SK-N-SH (cell line): ENCODE measurements at regions not wholly inside any gene's neighbourhood (a gene's known extent, or its start where the extent isn't known, plus 50 kb on each side); places are given as distances from the start of the nearest gene placed in this dataset.

Experiments
- CTCF ChIA-PET: fragments of 300-600, 350-600 bp; formaldehyde crosslinking; extraction: SDS; loops from one replicate; lab custom pipeline; 2021; lab: Yijun Ruan, JAX
- POLR2A ChIA-PET: fragments of 350-600 bp; sonication (Branson Sonifier 250); formaldehyde crosslinking; extraction: SDS; loops from one replicate; lab custom pipeline; 2020; ENCODE audit warnings: antibody characterized with exemption, inconsistent platforms; lab: Yijun Ruan, JAX
- DNase-seq: peaks from one replicate; pipeline ENCODE4 v3.0.0; 2012
- H2AFZ ChIP-seq: fragments of 200-600 bp; sonication (generic); 2 replicates; pipeline ENCODE4 v1.8.1; 2016; ENCODE audit warnings: antibody characterized with exemption, mild to moderate bottlenecking, low read depth
- H3F3A ChIP-seq: fragments of 200-600 bp; sonication (generic); replicated peaks from 2 replicates; pipeline ENCODE3; 2016; ENCODE audit warnings: antibody characterized with exemption, mild to moderate bottlenecking; ENCODE audit not compliant: insufficient read depth
- H3K27ac ChIP-seq, 2 experiments: fragments of 200-500 bp in 1 of 2; fragments of 200-600 bp in 1 of 2; sonication (Bioruptor generic) in 1 of 2; sonication (generic), shearing (Covaris generic) in 1 of 2; 2 replicates each; pipeline versions ENCODE4 v1.5.1 to v1.6.1; 2014 to 2016; ENCODE audit warnings: low read depth in 2 of 2, inconsistent platforms in 1 of 2, low read length in 1 of 2, mild to moderate bottlenecking in 1 of 2, mixed read lengths in 1 of 2
- H3K27me3 ChIP-seq: fragments of 200-600 bp; sonication (generic), shearing (Covaris generic); 2 replicates; pipeline ENCODE4 v1.6.1; 2016; ENCODE audit warnings: mixed run types; ENCODE audit not compliant: insufficient read depth
- H3K36me3 ChIP-seq, 2 experiments: fragments of 200-500 bp in 1 of 2; fragments of 200-600 bp in 1 of 2; sonication (Bioruptor generic) in 1 of 2; sonication (generic) in 1 of 2; replicated peaks in 1 of 2; 2 replicates each; pipeline versions ENCODE3 to v1.5.1; 2014 to 2016; ENCODE audit warnings: low read length in 1 of 2, mild to moderate bottlenecking in 1 of 2; ENCODE audit not compliant: insufficient read depth in 2 of 2, control insufficient read depth in 1 of 2
- H3K4me1 ChIP-seq, 2 experiments: fragments of 200-500 bp in 1 of 2; fragments of 200-600 bp in 1 of 2; sonication (Bioruptor generic) in 1 of 2; sonication (generic), shearing (Covaris generic) in 1 of 2; 2 replicates each; pipeline versions ENCODE4 v1.5.1 to v1.6.1; 2014 to 2016; ENCODE audit warnings: low read depth in 1 of 2, low read length in 1 of 2, mixed run types in 1 of 2; ENCODE audit not compliant: insufficient read depth in 2 of 2, control insufficient read depth in 1 of 2
- H3K4me2 ChIP-seq: fragments of 200-600 bp; sonication (generic), shearing (Covaris generic); 2 replicates; pipeline ENCODE4 v1.6.1; 2017; ENCODE audit warnings: mixed run types
- H3K4me3 ChIP-seq, 2 experiments: fragments of 200-500 bp in 1 of 2; fragments of 200-600 bp in 1 of 2; sonication (Bioruptor generic) in 1 of 2; sonication (generic), shearing (Covaris generic) in 1 of 2; 2 replicates each; pipeline versions ENCODE4 v1.5.1 to v1.8.1; 2014 to 2016; ENCODE audit warnings: low read depth in 2 of 2, inconsistent platforms in 1 of 2, low read length in 1 of 2, mild to moderate bottlenecking in 1 of 2, mixed read lengths in 1 of 2, moderate library complexity in 1 of 2
- H3K79me2 ChIP-seq: fragments of 200-600 bp; sonication (generic); 2 replicates; pipeline ENCODE4 v1.8.1; 2017; ENCODE audit warnings: mild to moderate bottlenecking; ENCODE audit not compliant: insufficient read depth
- H3K9ac ChIP-seq: fragments of 200-600 bp; sonication (generic); 2 replicates; pipeline ENCODE4 v1.6.1; 2017; ENCODE audit warnings: mixed run types
- H3K9me2 ChIP-seq: fragments of 200-600 bp; sonication (generic); 2 replicates; pipeline ENCODE4 v1.6.1; 2017; ENCODE audit warnings: mixed run types
- H3K9me3 ChIP-seq: fragments of 200-600 bp; sonication (generic); 2 replicates; pipeline ENCODE4 v1.6.1; 2017; ENCODE audit warnings: mixed run types, mild to moderate bottlenecking, moderate library complexity
- H4K20me1 ChIP-seq: fragments of 200-600 bp; sonication (generic); 2 replicates; pipeline ENCODE4 v1.6.1; 2017; ENCODE audit warnings: mild to moderate bottlenecking, mixed run types; ENCODE audit not compliant: insufficient read depth
- EZH2phosphoT487 ChIP-seq: fragments of 200-600 bp; sonication (generic); IDR thresholded peaks from 2 replicates; pipeline ENCODE4 v1.6.1; 2017; ENCODE audit warnings: low read depth, mixed run types, mild to moderate bottlenecking, antibody characterized with exemption, moderate library complexity, borderline replicate concordance
- FOXJ3 ChIP-seq: sonication (generic); formaldehyde crosslinking; IDR thresholded peaks from 2 replicates; pipeline ENCODE4 v1.5.1; 2020; ENCODE audit warnings: mild to moderate bottlenecking, missing genetic modification reagents
- FOXM1 ChIP-seq: IDR thresholded peaks from 2 replicates; pipeline ENCODE4 v1.4.0; 2012; ENCODE audit warnings: low read depth, mild to moderate bottlenecking
- MEF2A ChIP-seq: IDR thresholded peaks from 2 replicates; pipeline ENCODE4 v1.4.0; 2012; ENCODE audit warnings: low read depth, borderline replicate concordance
- RXRA ChIP-seq: IDR thresholded peaks from 2 replicates; pipeline ENCODE4 v1.4.0; 2012; ENCODE audit warnings: low read depth, mild to moderate bottlenecking, borderline replicate concordance
- SIN3A ChIP-seq: IDR thresholded peaks from 2 replicates; pipeline ENCODE4 v1.6.1; 2012; ENCODE audit warnings: low read depth, mild to moderate bottlenecking, low read length, moderate library complexity, borderline replicate concordance
- SMC3 ChIP-seq: IDR thresholded peaks from 2 replicates; pipeline ENCODE4 v1.6.1; 2012; ENCODE audit warnings: low read depth, low read length, improper control_type of control experiment
- TCF12 ChIP-seq: IDR thresholded peaks from 2 replicates; pipeline ENCODE4 v1.4.0; 2012
- USF1 ChIP-seq: IDR thresholded peaks from 2 replicates; pipeline ENCODE4 v1.4.0; 2012; ENCODE audit warnings: low read depth, borderline replicate concordance
- WGBS: methylation state at CpG from one replicate; pipeline ENCODE4 v1.1.6; 2017; ENCODE audit warnings: low lambda C conversion rate; 5-methylcytosine and 5-hydroxymethylcytosine counted together
- TF ChIP-seq, protein P1 (sequence below): fragments of 150-350 bp; IDR thresholded peaks from 2 replicates; pipeline ENCODE4 v1.6.1; 2017; ENCODE audit warnings: antibody characterized with exemption, low read length, low read depth, borderline replicate concordance

GRCh38 chr16:86986809-86987487 is 330.2 kb downstream of the C16orf95 start:
- POLR2A ChIA-PET: no interaction called here
- no peak overlapping the region for H3K9ac ChIP-seq
- H3K36me3 ChIP-seq: no peaks in the 10 kb centered on the region
- CTCF ChIA-PET: no interaction called here
- H3K4me1 ChIP-seq: no peaks in the 10 kb centered on the region; a peak in 1 of 4 replicates
- no peak overlapping the region for H3K4me2 ChIP-seq
- H3F3A ChIP-seq: no peaks in the 10 kb centered on the region
- no peaks in the 10 kb centered on the region for H4K20me1 ChIP-seq
- H3K27ac ChIP-seq: no peak overlapping the region
- H3K9me3 ChIP-seq: no peaks in the 10 kb centered on the region
- no peak for DNase-seq
- no peaks in the 10 kb centered on the region; the same call in 1 of the 2 replicates for H3K27me3 ChIP-seq
- H3K9me2 ChIP-seq: no peaks in the 10 kb centered on the region
- no peak overlapping the region for H2AFZ ChIP-seq
- WGBS: 61% methylated on average over 18 of the region's 18 CpGs
- no peak for TF ChIP-seq EZH2phosphoT487
- no peaks in the 10 kb centered on the region for H3K79me2 ChIP-seq
- no peak overlapping the region for H3K4me3 ChIP-seq

DNA sequence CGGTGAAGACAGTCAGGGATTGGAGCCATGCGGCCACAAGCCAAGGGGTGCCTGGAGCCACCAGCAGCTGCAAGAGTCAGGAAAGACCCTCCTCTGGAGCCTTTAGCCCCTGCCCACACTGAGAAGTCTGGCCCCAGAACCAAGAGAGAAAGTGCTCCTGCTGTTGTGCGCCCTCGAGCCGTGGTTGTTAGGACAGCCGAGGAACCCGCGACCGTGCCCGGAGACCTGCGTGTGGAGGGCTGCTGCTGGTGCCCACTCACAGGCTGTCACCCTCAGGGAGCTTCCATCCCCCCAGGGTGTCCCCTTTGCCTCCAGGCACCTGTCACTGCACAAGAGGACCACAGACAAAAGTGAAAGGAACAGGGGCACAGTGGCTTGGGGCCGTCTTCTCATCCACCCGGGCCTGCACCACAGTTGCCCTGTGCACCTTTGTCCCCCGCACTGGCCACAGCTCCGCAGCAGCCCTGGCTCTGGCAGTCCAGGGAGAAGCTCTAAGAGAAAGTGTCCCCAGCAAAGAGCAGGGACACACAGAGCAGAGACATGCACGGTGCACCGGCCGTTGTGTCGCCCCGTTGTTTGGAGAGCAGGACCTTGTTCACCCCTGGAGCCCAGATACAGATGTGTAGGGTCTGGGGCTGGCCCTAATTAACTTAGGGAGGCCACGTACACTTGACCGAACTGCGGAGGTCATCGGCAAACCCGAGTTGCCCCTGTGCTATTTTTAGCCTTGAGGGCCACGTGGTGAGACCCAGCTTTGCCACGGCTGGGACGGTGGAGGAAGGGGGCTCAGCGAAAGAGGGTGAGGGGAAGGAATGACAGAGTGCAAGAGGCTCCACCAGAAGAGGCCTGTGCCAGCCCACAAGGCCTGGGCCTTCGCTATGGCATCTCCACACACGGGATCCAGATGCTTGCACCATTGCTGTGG is 329.2 kb downstream of the C16orf95 start:
- Histone ChIP-seq H2AFZ (no peak overlapping the region), H3K36me3 (no peaks in the 10 kb centered on the region), H4K20me1 (no peaks in the 10 kb centered on the region), H3F3A (no peaks in the 10 kb centered on the region), H3K9me2 (no peaks in the 10 kb centered on the region), H3K4me1 (no peaks in the 10 kb centered on the region; a peak in 1 of 4 replicates), H3K79me2 (no peaks in the 10 kb centered on the region), H3K27me3 (no peaks in the 10 kb centered on the region; the same call in 1 of the 2 replicates), H3K4me3 (no peak overlapping the region), H3K4me2 (no peak overlapping the region), H3K9me3 (no peaks in the 10 kb centered on the region), H3K9ac (no peak overlapping the region), H3K27ac (no peak overlapping the region)
- ChIA-PET CTCF (no interaction called here), POLR2A (no interaction called here)
- no peak for DNase-seq
- 48% methylated on average over 28 of the region's 31 CpGs for WGBS
- no peak for TF ChIP-seq TCF12
- no peak for TF ChIP-seq FOXJ3 (CRISPR knock-in tag)
- no peak for TF ChIP-seq MEF2A
- no peak for TF ChIP-seq SMC3
- no peak for TF ChIP-seq RXRA
- TF ChIP-seq SIN3A: no peak
- TF ChIP-seq, protein P1, sequence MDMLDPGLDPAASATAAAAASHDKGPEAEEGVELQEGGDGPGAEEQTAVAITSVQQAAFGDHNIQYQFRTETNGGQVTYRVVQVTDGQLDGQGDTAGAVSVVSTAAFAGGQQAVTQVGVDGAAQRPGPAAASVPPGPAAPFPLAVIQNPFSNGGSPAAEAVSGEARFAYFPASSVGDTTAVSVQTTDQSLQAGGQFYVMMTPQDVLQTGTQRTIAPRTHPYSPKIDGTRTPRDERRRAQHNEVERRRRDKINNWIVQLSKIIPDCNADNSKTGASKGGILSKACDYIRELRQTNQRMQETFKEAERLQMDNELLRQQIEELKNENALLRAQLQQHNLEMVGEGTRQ: no peak
- TF ChIP-seq FOXM1: no peak
- TF ChIP-seq USF1: no peak
